ENCODE measurements at regions not wholly inside any gene's neighbourhood (a gene's known extent, or its start where the extent isn't known, plus 50 kb on each side); places are given as distances from the start of the nearest gene placed in this dataset.

GRCh38 chr1:232280910-232281309 lies 349.0 kb downstream of the SIPA1L2 start:
- Histone ChIP-seq H3K79me1 (ENCODE audit: low read depth, low read length) (no peaks in the 10 kb centered on the region), H3K4ac (replicated peaks; ENCODE audit: insufficient read length, low read depth, low read length) (no peak overlapping the region), H3K4me3 (ENCODE audit: extremely low read depth in 1 of 4, insufficient read depth in 2 of 4, low read depth in 3 of 4, low read length in 4 of 4) (peak overlapping the region in 1 of 4 experiments; percentile 34; a peak in 2 of 8 replicates), H3K36me3 (ENCODE audit: control insufficient read depth in 2 of 4, insufficient read depth in 4 of 4, low read length in 3 of 4) (no peaks in the 10 kb centered on the region), H4K8ac (ENCODE audit: extremely low read depth, insufficient read depth, low read length) (no peak overlapping the region), H3K18ac (ENCODE audit: extremely low read depth, low read length) (no peak overlapping the region; the same call in 1 of the 2 replicates), H3K23me2 (ENCODE audit: low read depth, low read length) (no peaks in the 10 kb centered on the region), H3K9me3 (ENCODE audit: insufficient read depth in 2 of 2, low read depth in 1 of 2, low read length in 1 of 2) (no peaks in the 10 kb centered on the region), H2AK5ac (ENCODE audit: low read depth, low read length) (no peak overlapping the region), H2BK5ac (ENCODE audit: low read depth, low read length) (no peak overlapping the region), H2AFZ (ENCODE audit: low read length) (no peak overlapping the region), H4K20me1 (replicated peaks in 1 of 2; ENCODE audit: control insufficient read depth in 1 of 2, insufficient read depth in 2 of 2, low read length in 2 of 2) (no peaks in the 10 kb centered on the region), H3K9ac (replicated peaks in 1 of 4; ENCODE audit: extremely low read depth in 1 of 4, low read depth in 3 of 4, low read length in 3 of 4) (no peak overlapping the region), H3K14ac (ENCODE audit: insufficient read length) (no peak overlapping the region), H3K27me3 (replicated peaks in 1 of 4; ENCODE audit: control insufficient read depth in 3 of 4, extremely low read depth in 1 of 4, insufficient read depth in 3 of 4, low read length in 3 of 4) (no peaks in the 10 kb centered on the region; a peak in 2 of 7 replicates), H3K4me1 (replicated peaks in 1 of 4; ENCODE audit: control insufficient read depth in 3 of 4, insufficient read depth in 4 of 4, low read length in 3 of 4) (peaks cover 11 to 27% (median 17%) of the 10 kb centered on the region in 4 experiments; a peak in 6 of 7 replicates), H3K4me2 (ENCODE audit: insufficient read depth in 1 of 2, low read depth in 2 of 2, low read length in 2 of 2) (peak overlapping the region; percentile 51 to 56; a peak in 3 of 4 replicates), H4K91ac (replicated peaks; ENCODE audit: insufficient read length, low read length) (no peak overlapping the region), H3K23ac (ENCODE audit: insufficient read length) (no peak overlapping the region), H2BK15ac (ENCODE audit: low read length) (no peak overlapping the region), H3K79me2 (ENCODE audit: control insufficient read depth in 1 of 2, insufficient read depth in 2 of 2, low read length in 2 of 2) (no peaks in the 10 kb centered on the region), H3K56ac (replicated peaks; ENCODE audit: insufficient read length, low read depth, low read length) (no peak overlapping the region), H2BK12ac (ENCODE audit: low read depth, low read length) (no peak overlapping the region), H2BK20ac (ENCODE audit: low read length) (no peak overlapping the region), H3K27ac (ENCODE audit: low read depth, low read length) (no peak overlapping the region), H2BK120ac (replicated peaks; ENCODE audit: low read depth, low read length) (no peak overlapping the region), H4K5ac (ENCODE audit: insufficient read length, low read depth, low read length) (no peak overlapping the region)
- ChIA-PET CTCF (ENCODE audit: partially characterized antibody) (interaction anchor here (2.5 kb wide), 1 partner anchor 56 kb away, joined by 6 read pairs; no protein-coding TSS in a partner anchor), POLR2A (ENCODE audit: partially characterized antibody) (interaction anchor here (0.6 kb wide), 1 partner anchor 850 kb away, joined by 3 read pairs; no protein-coding TSS in a partner anchor)
- 2% methylated on average over 4 of the region's 4 CpGs; no CpG with 5 or more reads in 1 of the 2 experiments for WGBS, 2 experiments (ENCODE audit: extremely low coverage in 1 of 2, insufficient coverage in 1 of 2, insufficient read length in 1 of 2, insufficient replicate concordance in 2 of 2, low coverage in 1 of 2, low lambda C conversion rate in 2 of 2, missing lambda C conversion rate in 1 of 2)
- peak; percentile 39 to 59 for DNase-seq (ENCODE audit: low read depth in 1 of 2, low spot score in 2 of 2)
- FAIRE-seq, result peak; percentile 95
- TF ChIP-seq E2F6 (IDR thresholded peaks at IDR 0.05), result 0 out of 2 replicates have a peak, but pooled peaks have one; percentile 29
- no peak for TF ChIP-seq BRCA1 (IDR thresholded peaks at IDR 0.05; ENCODE audit: low read depth, low read length)
- 0 out of 2 replicates have a peak, but pooled peaks have one; percentile 17 for TF ChIP-seq JUND (IDR thresholded peaks at IDR 0.05; ENCODE audit: low read length)
- peak; percentile 89 for TF ChIP-seq TEAD4 (IDR thresholded peaks at IDR 0.05; ENCODE audit: low read depth, low read length)
- TF ChIP-seq CTBP2 (IDR thresholded peaks at IDR 0.05; ENCODE audit: borderline replicate concordance, insufficient read depth, insufficient read length, low read length), result no peak
- TF ChIP-seq RAD21 (IDR thresholded peaks at IDR 0.05 in 1 of 2, conservative IDR thresholded peaks at IDR 0.05 in 1 of 2; ENCODE audit: low read depth in 2 of 2, low read length in 2 of 2), result peak; percentile 27 to 40

Measured in H1 (cell line).